ENCODE measurements at regions not wholly inside any gene's neighbourhood (a gene's known extent, or its start where the extent isn't known, plus 50 kb on each side); places are given as distances from the start of the nearest gene placed in this dataset.
"Not testable (repeated sequence)": the region's sequence is repeated elsewhere in the genome, so short reads cannot be mapped to it uniquely, and the experiment has no call there.

GRCh38 chr7:145698526-145699262 lies 417.9 kb upstream of the CNTNAP2 start:
- H3K9me3 ChIP-seq (ENCODE audit: control insufficient read depth, low read length): no peaks in the 10 kb centered on the region
- H3K4me3 ChIP-seq (ENCODE audit: low read length): no peak overlapping the region
- H3K27ac ChIP-seq (ENCODE audit: low read length): no peak overlapping the region
- DNase-seq (no peak), ATAC-seq (no peak)
- intact Hi-C loops (cut with DNase I): no loop called here
- H3K4me1 ChIP-seq (ENCODE audit: control insufficient read depth, insufficient read depth, low read length): no peaks in the 10 kb centered on the region
- WGBS: 69% methylated on average over 6 of the region's 6 CpGs
- no peaks in the 10 kb centered on the region for H3K27me3 ChIP-seq (ENCODE audit: control insufficient read depth, insufficient read depth)

GRCh38 chr7:145697412-145698107 lies 419.0 kb upstream of the CNTNAP2 start:
- ATAC-seq; H3K27ac ChIP-seq (ENCODE audit: low read length); H3K9me3 ChIP-seq (ENCODE audit: control insufficient read depth, low read length); H3K27me3 ChIP-seq (ENCODE audit: control insufficient read depth, insufficient read depth); H3K4me1 ChIP-seq (ENCODE audit: control insufficient read depth, insufficient read depth, low read length); intact Hi-C loops (cut with DNase I); H3K4me3 ChIP-seq (ENCODE audit: low read length): not testable (repeated sequence)
- DNase-seq: peak in 1 of 3 donors; percentile 50
- 95% methylated on average over 49 of the region's 49 CpGs for WGBS

GRCh38 chr7:145696071-145696470 lies 420.5 kb upstream of the CNTNAP2 start:
- intact Hi-C loops (cut with DNase I): no loop called here
- Histone ChIP-seq H3K27ac (ENCODE audit: low read length) (no peak overlapping the region), H3K9me3 (ENCODE audit: control insufficient read depth, low read length) (no peaks in the 10 kb centered on the region), H3K27me3 (ENCODE audit: control insufficient read depth, insufficient read depth) (no peaks in the 10 kb centered on the region), H3K4me3 (ENCODE audit: low read length) (no peak overlapping the region), H3K4me1 (ENCODE audit: control insufficient read depth, insufficient read depth, low read length) (no peaks in the 10 kb centered on the region)
- no peak for DNase-seq
- no peak for ATAC-seq

- 31% methylated on average over 3 of the region's 3 CpGs for WGBS
- intact Hi-C loops (cut with DNase I): no loop called here
- peak; percentile 92 to 95 for ATAC-seq
- Histone ChIP-seq H3K4me1 (ENCODE audit: control insufficient read depth, insufficient read depth, low read length) (no peaks in the 10 kb centered on the region), H3K27ac (ENCODE audit: low read length) (peak overlapping the region; percentile 37), H3K4me3 (ENCODE audit: low read length) (no peak overlapping the region), H3K27me3 (ENCODE audit: control insufficient read depth, insufficient read depth) (no peaks in the 10 kb centered on the region), H3K9me3 (ENCODE audit: control insufficient read depth, low read length) (no peaks in the 10 kb centered on the region)
- DNase-seq: peak; percentile 66 to 85 (median 72)
These were observed 424.2 kb upstream of the CNTNAP2 start for GRCh38 chr7:145692237-145692950.

GRCh38 chr7:145691377-145691914 lies 425.2 kb upstream of the CNTNAP2 start:
- ATAC-seq (peak; percentile 25 to 34), DNase-seq (no peak)
- Histone ChIP-seq H3K27ac (ENCODE audit: low read length) (peak overlapping the region; percentile 45), H3K4me1 (ENCODE audit: control insufficient read depth, insufficient read depth, low read length) (no peaks in the 10 kb centered on the region), H3K9me3 (ENCODE audit: control insufficient read depth, low read length) (no peaks in the 10 kb centered on the region), H3K27me3 (ENCODE audit: control insufficient read depth, insufficient read depth) (no peaks in the 10 kb centered on the region), H3K4me3 (ENCODE audit: low read length) (no peak overlapping the region)
- intact Hi-C loops (cut with DNase I): no loop called here
- WGBS: 54% methylated on average over 5 of the region's 5 CpGs

- Histone ChIP-seq H3K9me3 (ENCODE audit: control insufficient read depth, low read length) (no peaks in the 10 kb centered on the region), H3K4me1 (ENCODE audit: control insufficient read depth, insufficient read depth, low read length) (no peaks in the 10 kb centered on the region), H3K27me3 (ENCODE audit: control insufficient read depth, insufficient read depth) (no peaks in the 10 kb centered on the region), H3K27ac (ENCODE audit: low read length) (no peak overlapping the region), H3K4me3 (ENCODE audit: low read length) (no peak overlapping the region)
- no peak for ATAC-seq
- intact Hi-C loops (cut with DNase I): no loop called here
- no peak for DNase-seq
- 58% methylated on average over 3 of the region's 3 CpGs for WGBS
These were observed 435.0 kb upstream of the CNTNAP2 start for GRCh38 chr7:145681646-145682045.

GRCh38 chr7:145681159-145681558 lies 435.4 kb upstream of the CNTNAP2 start:
- DNase-seq (no peak), ATAC-seq (peak in 1 of 2 donors; percentile 45)
- no peaks in the 10 kb centered on the region for H3K27me3 ChIP-seq (ENCODE audit: control insufficient read depth, insufficient read depth)
- intact Hi-C loops (cut with DNase I): no loop called here
- H3K27ac ChIP-seq (ENCODE audit: low read length): no peak overlapping the region
- no peaks in the 10 kb centered on the region for H3K4me1 ChIP-seq (ENCODE audit: control insufficient read depth, insufficient read depth, low read length)
- peak overlapping the region; percentile 48 for H3K4me3 ChIP-seq (ENCODE audit: low read length)
- no peaks in the 10 kb centered on the region for H3K9me3 ChIP-seq (ENCODE audit: control insufficient read depth, low read length)

GRCh38 chr7:145665499-145666258 lies 450.9 kb upstream of the CNTNAP2 start:
- DNase-seq: no peak
- Histone ChIP-seq H3K4me1 (ENCODE audit: control insufficient read depth, insufficient read depth, low read length) (no peaks in the 10 kb centered on the region), H3K4me3 (ENCODE audit: low read length) (no peak overlapping the region), H3K9me3 (ENCODE audit: control insufficient read depth, low read length) (no peaks in the 10 kb centered on the region), H3K27ac (ENCODE audit: low read length) (no peak overlapping the region), H3K27me3 (ENCODE audit: control insufficient read depth, insufficient read depth) (no peaks in the 10 kb centered on the region)
- intact Hi-C loops (cut with DNase I): no loop called here
- WGBS: 42% methylated on average over 3 of the region's 3 CpGs
- peak in 1 of 2 donors; percentile 97 for ATAC-seq

GRCh38 chr7:145655666-145656065 lies 460.9 kb upstream of the CNTNAP2 start:
- H3K9me3 ChIP-seq (ENCODE audit: control insufficient read depth, low read length): no peaks in the 10 kb centered on the region
- no peak overlapping the region for H3K27ac ChIP-seq (ENCODE audit: low read length)
- ATAC-seq: no peak
- H3K4me3 ChIP-seq (ENCODE audit: low read length): no peak overlapping the region
- no peaks in the 10 kb centered on the region for H3K4me1 ChIP-seq (ENCODE audit: control insufficient read depth, insufficient read depth, low read length)
- intact Hi-C loops (cut with DNase I): no loop called here
- no peaks in the 10 kb centered on the region for H3K27me3 ChIP-seq (ENCODE audit: control insufficient read depth, insufficient read depth)
- DNase-seq: no peak
- WGBS: 91% methylated on average over 1 of the region's 1 CpG

- Histone ChIP-seq H3K4me3 (ENCODE audit: low read length) (no peak overlapping the region), H3K27me3 (ENCODE audit: control insufficient read depth, insufficient read depth) (no peaks in the 10 kb centered on the region), H3K27ac (ENCODE audit: low read length) (no peak overlapping the region), H3K4me1 (ENCODE audit: control insufficient read depth, insufficient read depth, low read length) (no peaks in the 10 kb centered on the region), H3K9me3 (ENCODE audit: control insufficient read depth, low read length) (no peaks in the 10 kb centered on the region)
- ATAC-seq: no peak
- 85% methylated on average over 6 of the region's 6 CpGs for WGBS
- intact Hi-C loops (cut with DNase I): no loop called here
- peak in 1 of 3 donors; percentile 30 for DNase-seq
These were observed 471.5 kb upstream of the CNTNAP2 start for GRCh38 chr7:145645135-145645515.
